Panc1 (cell line): ENCODE measurements at regions not wholly inside any gene's neighbourhood (a gene's known extent, or its start where the extent isn't known, plus 50 kb on each side); places are given as distances from the start of the nearest gene placed in this dataset.

Source experiments
- TCF7L2 ChIP-seq: IDR thresholded peaks from 2 replicates; pipeline ENCODE4 v1.6.1; 2011; ENCODE audit warnings: mild to moderate bottlenecking, low read depth, low read length, inconsistent platforms
- TF ChIP-seq, protein P1 (sequence below): fragments of 450-650 bp; IDR thresholded peaks from 2 replicates; pipeline ENCODE4 v1.5.1; 2017; ENCODE audit warnings: mild to moderate bottlenecking

DNA sequence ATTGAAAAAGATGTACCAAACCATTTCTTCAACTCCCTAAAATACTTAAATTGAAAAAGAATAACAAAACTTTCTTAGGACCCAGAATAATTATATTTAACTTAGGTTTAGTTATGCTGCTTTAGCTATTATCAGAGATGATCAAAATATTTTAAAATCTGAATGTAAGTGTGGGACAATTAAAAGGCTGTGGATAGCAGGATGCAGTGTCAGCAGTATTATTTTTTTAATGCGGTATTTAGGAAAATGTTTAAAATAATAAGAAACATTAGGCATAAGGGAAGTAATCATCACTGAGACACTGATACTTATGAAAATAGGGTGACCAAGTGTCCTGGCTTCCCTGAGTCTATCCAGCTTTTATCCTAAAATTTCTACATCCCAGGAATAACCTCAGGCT, 161.5 kb upstream of the PTCHD4 start:
- TF ChIP-seq, protein P1, sequence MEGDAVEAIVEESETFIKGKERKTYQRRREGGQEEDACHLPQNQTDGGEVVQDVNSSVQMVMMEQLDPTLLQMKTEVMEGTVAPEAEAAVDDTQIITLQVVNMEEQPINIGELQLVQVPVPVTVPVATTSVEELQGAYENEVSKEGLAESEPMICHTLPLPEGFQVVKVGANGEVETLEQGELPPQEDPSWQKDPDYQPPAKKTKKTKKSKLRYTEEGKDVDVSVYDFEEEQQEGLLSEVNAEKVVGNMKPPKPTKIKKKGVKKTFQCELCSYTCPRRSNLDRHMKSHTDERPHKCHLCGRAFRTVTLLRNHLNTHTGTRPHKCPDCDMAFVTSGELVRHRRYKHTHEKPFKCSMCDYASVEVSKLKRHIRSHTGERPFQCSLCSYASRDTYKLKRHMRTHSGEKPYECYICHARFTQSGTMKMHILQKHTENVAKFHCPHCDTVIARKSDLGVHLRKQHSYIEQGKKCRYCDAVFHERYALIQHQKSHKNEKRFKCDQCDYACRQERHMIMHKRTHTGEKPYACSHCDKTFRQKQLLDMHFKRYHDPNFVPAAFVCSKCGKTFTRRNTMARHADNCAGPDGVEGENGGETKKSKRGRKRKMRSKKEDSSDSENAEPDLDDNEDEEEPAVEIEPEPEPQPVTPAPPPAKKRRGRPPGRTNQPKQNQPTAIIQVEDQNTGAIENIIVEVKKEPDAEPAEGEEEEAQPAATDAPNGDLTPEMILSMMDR = no peak
- TF ChIP-seq TCF7L2 = no peak
